ENCODE measurements at regions not wholly inside any gene's neighbourhood (a gene's known extent, or its start where the extent isn't known, plus 50 kb on each side); places are given as distances from the start of the nearest gene placed in this dataset.

DNA sequence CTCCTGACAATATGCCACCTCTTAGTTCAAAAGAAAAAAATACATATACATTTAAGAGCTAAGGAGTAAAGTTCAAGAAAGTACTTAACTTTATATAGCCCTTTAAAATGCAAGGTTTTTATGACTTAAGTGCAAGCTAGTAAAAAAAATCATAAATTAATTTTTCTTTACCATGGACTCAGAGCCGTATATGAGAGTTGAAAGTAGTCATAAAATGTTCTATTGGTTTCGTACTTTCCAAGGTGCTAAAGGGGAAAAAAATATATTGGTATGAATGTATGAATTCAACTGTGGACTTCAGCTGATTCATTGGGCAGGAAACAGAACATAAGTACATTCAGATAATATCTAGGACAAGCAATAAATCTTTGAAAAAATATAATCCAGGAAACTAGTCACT lies 869.8 kb upstream of the AGA start:
- DNase-seq, result no peak

DNA sequence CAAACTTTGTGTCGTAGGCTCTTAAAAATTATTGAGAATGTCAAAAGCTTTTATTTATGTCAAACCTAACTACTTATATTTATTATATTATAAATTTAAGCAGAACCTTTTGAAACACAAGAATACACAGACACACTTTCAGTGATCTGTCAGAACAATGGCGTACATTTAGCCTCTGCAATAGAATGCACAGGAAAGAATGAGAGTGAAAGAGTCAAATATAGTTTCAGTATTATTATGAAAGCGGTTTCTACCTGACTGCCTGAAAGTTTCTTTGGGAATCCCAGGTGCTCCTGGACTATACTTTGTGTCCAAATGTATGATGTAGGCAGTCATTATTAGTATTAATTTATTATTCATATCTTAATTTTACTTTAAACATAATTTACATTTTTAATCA lies 872.0 kb upstream of the AGA start:
- no peak for DNase-seq

DNA sequence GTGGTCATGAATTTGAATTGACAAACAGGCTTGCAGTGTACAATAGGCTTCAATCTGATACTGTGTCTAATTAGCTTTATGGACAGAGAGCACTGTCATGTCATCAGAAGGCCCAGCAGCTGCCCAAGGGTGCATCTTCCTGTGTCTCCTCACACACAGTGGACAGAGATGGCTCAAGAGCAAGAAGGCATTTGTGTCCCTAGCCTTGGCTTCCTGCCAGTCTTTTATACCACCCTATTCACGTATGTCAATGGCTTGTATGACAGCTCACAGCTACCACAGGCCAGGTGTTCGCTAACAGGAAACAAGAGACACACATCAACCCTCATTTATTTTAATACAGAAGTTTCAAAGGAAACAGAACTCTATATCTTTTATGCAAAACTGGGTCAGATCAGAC lies 874.0 kb upstream of the AGA start:
- no peak for DNase-seq

- no peak for DNase-seq
Observed at GRCh38 chr4:178320003-178320402, 877.8 kb upstream of the AGA start.

DNA sequence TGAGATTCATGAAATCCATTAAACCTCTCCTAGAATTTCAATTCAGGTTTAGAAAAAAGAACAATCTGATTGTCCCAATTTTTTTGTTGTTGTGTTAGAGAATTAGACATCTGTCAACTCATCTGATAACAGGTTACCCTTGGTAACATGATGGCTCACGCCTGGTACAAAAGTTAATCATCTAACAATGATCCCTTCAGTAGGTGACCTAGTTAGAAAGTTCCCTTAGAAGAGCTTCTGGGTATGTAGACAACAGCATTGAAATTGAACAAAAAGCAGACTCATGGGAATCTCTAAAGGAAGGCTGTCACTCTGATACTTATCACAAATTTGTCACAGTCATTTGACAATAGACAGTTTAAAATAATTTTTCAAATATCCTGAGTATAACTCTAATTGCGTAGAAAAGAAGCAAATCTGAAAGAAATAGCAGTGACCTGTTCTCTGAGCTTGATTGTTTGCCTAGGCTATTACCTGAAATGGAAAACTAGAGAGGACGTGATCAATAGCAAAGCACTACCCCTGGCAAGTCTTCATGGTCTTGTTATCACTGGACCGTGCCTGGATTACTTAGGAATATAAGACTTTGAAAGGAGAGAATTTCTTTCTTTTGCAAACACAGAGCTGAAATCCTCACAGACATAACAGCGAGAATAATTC lies 880.4 kb upstream of the AGA start:
- DNase-seq, result no peak

GRCh38 chr4:178329226-178329872 lies 887.1 kb upstream of the AGA start:
- DNase-seq, result no peak

GRCh38 chr4:178333355-178333754 lies 891.1 kb upstream of the AGA start:
- DNase-seq, result no peak

GRCh38 chr4:178339769-178340168 lies 897.5 kb upstream of the AGA start:
- no peak for DNase-seq

DNA sequence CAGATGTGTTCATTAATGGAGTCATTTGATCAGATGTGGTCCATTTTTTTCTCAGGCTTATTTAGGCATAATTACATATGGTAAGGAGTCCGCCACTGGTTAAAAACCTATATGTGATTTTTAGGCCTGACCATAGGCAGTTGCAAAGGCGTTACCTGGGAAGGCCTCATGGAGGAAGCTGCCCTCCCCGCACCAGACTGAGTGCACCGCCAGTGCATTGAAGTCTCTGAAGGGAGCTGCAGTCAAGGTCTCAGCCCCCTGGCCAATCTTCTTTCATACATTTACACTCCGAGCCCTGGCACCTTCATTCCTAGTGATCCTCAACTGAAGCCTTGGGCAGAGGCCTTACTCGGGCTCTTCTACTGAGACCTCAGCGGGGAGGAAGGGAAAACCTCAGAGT lies 898.2 kb upstream of the AGA start:
- no peak for DNase-seq

DNA sequence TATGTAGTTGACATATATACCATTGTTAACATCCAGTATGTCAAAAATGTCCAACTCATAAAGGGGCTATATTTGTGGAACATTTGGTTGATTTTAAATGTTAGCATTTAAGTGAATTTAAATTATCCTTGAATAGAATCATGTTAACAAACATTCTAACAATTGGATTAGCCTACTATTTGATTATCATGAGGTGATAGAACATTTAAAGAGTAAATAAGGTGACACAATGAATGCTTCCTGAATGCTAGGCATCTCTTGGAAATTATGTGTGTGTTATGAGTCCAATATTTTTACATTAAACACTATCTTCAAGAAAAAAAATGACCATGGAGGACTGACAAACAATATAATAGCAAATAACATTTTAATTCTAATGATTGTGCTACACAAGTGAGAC lies 901.9 kb upstream of the AGA start:
- no peak for DNase-seq

DNA sequence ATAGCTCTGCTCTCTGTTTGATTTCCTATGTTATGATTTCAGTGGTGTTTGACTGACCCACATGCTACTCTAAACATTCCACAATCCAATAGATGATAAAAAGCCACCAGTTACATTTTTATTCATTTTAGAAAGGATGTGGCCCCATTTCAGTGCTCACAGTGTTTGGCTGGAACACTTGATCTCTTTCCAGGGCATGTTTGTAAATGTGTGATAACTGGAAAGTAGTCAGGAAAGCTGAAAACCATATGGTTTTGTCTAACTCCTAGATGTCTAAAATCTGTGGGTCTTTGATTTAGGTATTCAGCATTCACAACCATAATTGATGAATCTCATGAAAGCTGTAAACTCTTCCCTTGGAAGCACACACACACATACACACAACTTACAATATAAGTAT lies 904.9 kb upstream of the AGA start:
- no peak for DNase-seq

DNA sequence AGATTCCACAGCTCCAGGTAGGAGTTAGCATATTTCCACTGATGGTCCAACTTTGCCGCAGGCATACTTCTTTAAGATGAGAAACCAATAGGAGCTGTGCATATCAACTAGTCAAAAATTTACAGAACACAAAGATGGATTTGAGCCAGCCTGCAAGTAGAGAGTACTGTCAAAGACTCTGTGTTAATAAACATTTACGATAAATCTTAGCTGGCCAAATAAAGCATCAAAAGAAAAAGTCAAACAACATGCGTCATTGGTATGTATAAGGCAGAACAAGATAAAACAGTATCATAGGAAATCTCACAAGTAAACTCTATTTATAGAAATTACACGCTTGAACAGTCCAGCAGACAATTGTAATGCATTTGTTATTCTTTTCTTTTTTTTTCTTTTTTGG lies 907.4 kb upstream of the AGA start:
- DNase-seq, result no peak

- no peak for DNase-seq
Observed at GRCh38 chr4:178351185-178351584, 908.9 kb upstream of the AGA start.

DNA sequence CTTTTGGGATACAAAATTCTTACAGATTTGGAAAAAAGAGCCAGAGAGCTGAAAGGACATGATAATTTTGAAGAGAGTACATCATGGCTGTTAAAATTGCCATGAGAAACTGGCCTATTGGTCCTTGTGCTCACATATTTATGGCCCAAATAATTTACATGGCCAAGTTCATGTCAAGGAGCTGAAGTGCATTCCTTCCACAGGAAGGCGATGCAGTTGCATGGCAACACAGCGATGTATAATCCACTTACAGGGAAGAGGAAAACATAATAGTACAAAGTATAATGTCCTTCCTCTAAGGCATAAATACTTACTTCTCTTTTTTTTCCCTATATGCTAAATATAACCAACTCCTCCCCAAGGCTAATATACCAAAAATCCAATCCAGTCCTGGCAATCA lies 914.5 kb upstream of the AGA start:
- DNase-seq, result no peak

DNA sequence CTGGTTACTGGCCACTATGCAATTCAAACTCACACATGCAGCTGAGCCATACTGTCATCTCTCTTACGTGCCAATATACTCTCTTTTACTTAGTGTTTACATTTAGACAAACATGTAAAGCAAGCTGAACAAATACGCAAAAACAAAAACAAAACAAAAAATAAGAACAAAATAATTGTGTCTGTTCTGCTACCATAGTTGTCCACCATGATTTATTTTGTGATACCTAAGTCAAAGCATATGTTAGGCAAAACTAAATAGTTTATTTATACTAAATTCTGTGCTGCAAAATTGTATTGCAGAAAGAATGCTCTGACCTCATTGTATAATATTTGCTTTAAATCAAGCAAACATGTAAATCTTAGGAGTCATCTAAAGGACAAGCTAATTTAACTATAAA lies 943.2 kb upstream of the AGA start:
- DNase-seq, result no peak

- DNase-seq, result no peak
Observed at GRCh38 chr4:178387756-178388155, 945.5 kb upstream of the AGA start.

DNA sequence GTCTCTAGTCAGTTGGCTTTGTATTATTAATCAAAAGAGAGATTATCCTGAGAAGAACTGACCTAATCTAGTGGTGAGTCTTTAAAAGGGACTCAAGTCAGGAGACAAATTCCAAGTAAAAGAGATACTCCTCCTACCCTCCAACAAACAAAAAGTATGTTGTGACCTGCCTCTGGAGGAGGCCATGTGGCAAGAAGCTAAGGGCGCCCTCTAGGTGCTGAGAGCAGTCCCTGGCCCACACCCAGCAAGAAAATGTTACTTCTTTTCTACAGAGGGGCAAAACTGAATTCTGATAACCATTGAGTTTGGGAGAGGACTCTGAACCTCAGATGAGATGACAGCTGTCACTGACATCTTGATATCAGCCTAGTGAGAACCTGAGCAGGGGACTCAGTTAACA lies 953.6 kb upstream of the AGA start:
- no peak for DNase-seq

DNA sequence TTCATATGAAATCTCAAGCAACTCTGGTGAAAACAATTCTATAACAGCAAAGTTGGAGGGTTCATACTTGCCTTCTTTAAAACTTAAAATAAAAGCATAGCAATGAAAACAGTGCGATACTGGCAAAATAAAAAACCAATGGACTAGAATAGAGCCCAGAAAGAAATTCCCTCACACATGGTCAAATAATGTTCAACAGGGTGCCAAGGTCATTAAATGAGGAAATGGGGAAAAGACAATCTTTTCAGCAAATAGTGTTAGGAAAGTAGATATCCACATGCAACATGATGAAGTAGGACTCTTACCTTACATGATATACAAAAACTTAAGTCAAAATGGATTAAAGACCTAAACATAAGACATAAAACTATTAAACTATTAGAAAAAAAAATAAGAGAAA lies 970.2 kb upstream of the AGA start:
- DNase-seq, result no peak

GRCh38 chr4:178414042-178414441 lies 971.8 kb upstream of the AGA start:
- no peak for DNase-seq

DNA sequence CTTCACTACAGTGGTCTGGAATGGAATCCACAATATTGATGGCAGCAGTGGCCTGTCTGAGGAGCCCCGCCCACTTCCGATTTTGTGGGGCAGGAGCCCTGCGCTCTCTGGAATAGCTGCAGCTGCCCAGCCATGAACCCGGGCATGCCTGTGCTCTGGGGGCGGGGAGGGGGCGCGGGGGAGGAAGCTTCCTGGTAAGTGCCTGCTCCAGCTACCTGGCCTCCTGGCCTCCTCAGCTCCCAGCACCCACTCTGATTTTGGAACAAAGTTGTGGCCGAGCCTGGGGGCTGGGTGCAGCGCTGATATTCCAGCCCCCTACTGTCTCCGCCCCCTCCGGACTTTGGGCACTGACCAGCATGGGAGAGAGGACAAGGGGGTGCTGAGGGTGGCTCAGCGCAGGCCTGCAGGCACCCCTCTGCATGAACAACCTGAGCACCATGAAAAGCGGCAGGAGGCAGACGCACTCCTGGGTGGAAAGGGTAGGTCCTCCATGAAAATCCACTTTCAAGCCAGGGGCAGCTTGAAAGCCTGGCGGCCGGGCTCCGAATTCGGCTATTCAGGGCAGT lies 972.7 kb upstream of the AGA start:
- DNase-seq, result no peak

DNA sequence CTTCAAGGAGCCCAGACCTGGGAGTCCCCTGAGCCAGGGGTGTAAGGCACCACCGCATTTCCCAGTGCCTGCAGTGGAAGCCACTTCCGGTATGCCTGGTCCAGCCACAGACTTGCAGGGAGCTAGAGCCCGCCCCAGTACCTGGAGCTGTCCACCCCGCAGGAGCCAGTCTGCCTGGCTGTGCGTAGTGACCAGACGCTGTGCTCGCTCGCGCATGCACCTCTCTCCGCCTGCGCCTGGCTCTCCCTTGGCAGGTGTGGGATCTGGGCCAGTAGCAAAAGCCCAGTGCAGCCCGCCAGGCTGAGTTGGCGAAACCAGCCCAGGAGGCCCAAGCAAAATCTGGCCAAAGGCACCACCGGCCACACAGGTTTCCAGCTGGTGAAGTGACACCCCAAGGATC lies 973.7 kb upstream of the AGA start:
- no peak for DNase-seq

DNA sequence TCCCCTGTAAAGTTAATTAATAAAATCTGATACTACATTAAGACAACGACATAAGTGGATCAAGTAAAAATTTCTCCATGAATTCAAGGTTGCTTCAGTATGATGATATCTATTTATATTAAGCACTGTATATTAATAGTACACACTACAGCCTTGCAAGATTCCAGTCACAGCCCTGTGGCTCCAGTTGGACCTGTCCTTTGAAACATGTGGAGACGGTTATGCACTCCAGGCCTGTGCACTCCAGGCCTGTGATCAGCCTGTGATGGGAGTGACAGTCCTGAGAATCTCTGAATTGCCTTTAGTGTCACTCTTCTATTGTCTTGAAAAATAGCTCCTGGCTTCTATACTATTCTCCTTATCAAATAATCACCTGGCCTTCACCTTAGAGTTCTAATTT lies 981.1 kb upstream of the AGA start:
- DNase-seq, result no peak

GRCh38 chr4:178426871-178427270 lies 984.6 kb upstream of the AGA start:
- DNase-seq, result no peak

GRCh38 chr4:178427663-178428062 lies 985.4 kb upstream of the AGA start:
- DNase-seq, result no peak
